GM23248 (cell line): ENCODE measurements at regions not wholly inside any gene's neighbourhood (a gene's known extent, or its start where the extent isn't known, plus 50 kb on each side); places are given as distances from the start of the nearest gene placed in this dataset.

Experiments used
- DNase-seq: peaks from one replicate; pipeline ENCODE4 v3.0.0-alpha.2; 2015
- H2AFZ ChIP-seq: fragments of 200-600 bp; sonication (generic); 2 replicates; pipeline ENCODE4 v1.6.1; 2016; ENCODE audit warnings: antibody characterized with exemption
- H3F3A ChIP-seq: fragments of 200-600 bp; sonication (generic); 2 replicates; pipeline ENCODE4 v1.6.1; 2016; ENCODE audit warnings: mild to moderate bottlenecking, antibody characterized with exemption, mixed run types; ENCODE audit not compliant: insufficient read depth
- H3K27ac ChIP-seq: fragments of 200-600 bp; sonication (generic); 2 replicates; pipeline ENCODE4 v1.5.1; 2016; ENCODE audit warnings: mild to moderate bottlenecking
- H3K27me3 ChIP-seq: fragments of 200-600 bp; sonication (generic); replicated peaks from 2 replicates; pipeline ENCODE4 v1.6.1; 2016; ENCODE audit warnings: mild to moderate bottlenecking; ENCODE audit not compliant: insufficient read depth
- H3K36me3 ChIP-seq: fragments of 200-600 bp; sonication (generic); 2 replicates; pipeline ENCODE4 v1.6.1; 2016; ENCODE audit warnings: low read depth, mild to moderate bottlenecking
- H3K4me1 ChIP-seq: fragments of 200-600 bp; sonication (generic); 2 replicates; pipeline ENCODE4 v1.6.1; 2016; ENCODE audit warnings: mild to moderate bottlenecking; ENCODE audit not compliant: insufficient read depth
- H3K4me2 ChIP-seq: fragments of 200-600 bp; sonication (generic); one replicate; pipeline ENCODE4 v1.6.1; 2016; ENCODE audit warnings: mild to moderate bottlenecking; ENCODE audit not compliant: unreplicated experiment
- H3K4me3 ChIP-seq: fragments of 200-600 bp; sonication (generic); 2 replicates; pipeline ENCODE4 v1.5.1; 2016; ENCODE audit warnings: mild to moderate bottlenecking
- H3K79me2 ChIP-seq: fragments of 200-600 bp; sonication (generic); 2 replicates; pipeline ENCODE4 v1.6.1; 2016; ENCODE audit warnings: mild to moderate bottlenecking; ENCODE audit not compliant: insufficient read depth
- H3K9ac ChIP-seq: fragments of 200-600 bp; sonication (generic); 2 replicates; pipeline ENCODE4 v1.6.1; 2016; ENCODE audit warnings: mild to moderate bottlenecking
- H3K9me2 ChIP-seq: fragments of 200-600 bp; sonication (generic); 2 replicates; pipeline ENCODE4 v1.6.1; 2016; ENCODE audit warnings: mixed run types, mild to moderate bottlenecking, moderate library complexity; ENCODE audit not compliant: insufficient read depth
- H3K9me3 ChIP-seq: fragments of 200-600 bp; sonication (generic); one replicate; pipeline ENCODE4 v1.6.1; 2017; ENCODE audit warnings: low read depth
- H4K20me1 ChIP-seq: fragments of 200-600 bp; sonication (generic); 2 replicates; pipeline ENCODE4 v1.6.0; 2016; ENCODE audit not compliant: insufficient read depth
- EZH2 ChIP-seq: fragments of 200-600 bp; sonication (generic); IDR thresholded peaks from 2 replicates; pipeline ENCODE4 v1.6.1; 2018; ENCODE audit warnings: antibody characterized with exemption, mild to moderate bottlenecking; ENCODE audit not compliant: insufficient read depth, poor library complexity, severe bottlenecking
- EZH2phosphoT487 ChIP-seq: fragments of 200-600 bp; sonication (generic); IDR thresholded peaks from 2 replicates; pipeline ENCODE4 v1.6.1; 2018; ENCODE audit warnings: antibody characterized with exemption, moderate library complexity, mild to moderate bottlenecking, low read depth; ENCODE audit not compliant: insufficient read depth
- WGBS, 2 experiments: methylation state at CpG; one replicate each; pipeline ENCODE4 v1.1.6; 2015 to 2017; ENCODE audit warnings: low lambda C conversion rate in 2 of 2, low coverage in 1 of 2; ENCODE audit errors: missing lambda C conversion rate in 2 of 2; 5-methylcytosine and 5-hydroxymethylcytosine counted together
- in situ Hi-C: fragments of 300-500 bp; cut with MboI; formaldehyde crosslinking; loops from 2 replicates; pipeline ENCODE4 v1.15.0; 2020

GRCh38 chr1:232252546-232253118 is 377.3 kb downstream of the SIPA1L2 start:
- no peaks in the 10 kb centered on the region for H3K9me2 ChIP-seq
- DNase-seq, result no peak
- WGBS, 2 experiments, result 46 to 50% methylated on average over 11 of the region's 11 CpGs
- no peaks in the 10 kb centered on the region for H3K4me1 ChIP-seq
- no peak overlapping the region for H2AFZ ChIP-seq
- H3K27me3 ChIP-seq, result no peaks in the 10 kb centered on the region; the same call in 1 of the 2 replicates
- no peaks in the 10 kb centered on the region for H4K20me1 ChIP-seq
- no peaks in the 10 kb centered on the region for H3F3A ChIP-seq
- no peaks in the 10 kb centered on the region for H3K36me3 ChIP-seq
- in situ Hi-C loops, result no loop called here
- no peaks in the 10 kb centered on the region for H3K9me3 ChIP-seq
- no peak overlapping the region for H3K4me3 ChIP-seq
- H3K27ac ChIP-seq, result no peak overlapping the region
- H3K4me2 ChIP-seq, result no peak overlapping the region
- H3K9ac ChIP-seq, result no peak overlapping the region
- TF ChIP-seq EZH2phosphoT487 (no peak), EZH2 (no peak)
- no peaks in the 10 kb centered on the region for H3K79me2 ChIP-seq

DNA sequence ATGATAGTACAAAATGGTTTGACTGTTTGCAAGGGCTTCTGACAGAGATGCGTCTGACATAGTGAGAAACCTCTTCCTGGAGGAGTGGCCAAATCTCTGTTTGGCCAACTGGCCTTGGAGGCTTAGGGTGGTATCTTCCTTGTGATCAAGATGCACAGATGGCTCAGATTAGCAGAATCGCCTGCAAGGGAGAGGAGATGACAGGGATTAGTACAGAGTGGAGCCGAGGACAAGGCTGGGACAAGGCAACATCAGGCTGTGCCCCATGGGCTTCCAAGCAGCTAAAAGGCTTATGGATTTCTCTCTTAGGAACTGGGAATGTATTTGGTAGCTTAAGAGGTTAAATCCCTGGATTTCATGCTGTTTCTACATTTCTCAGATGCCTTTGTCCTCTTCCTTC is 379.1 kb downstream of the SIPA1L2 start:
- in situ Hi-C loops, result no loop called here
- no peak for TF ChIP-seq EZH2phosphoT487
- no peak for TF ChIP-seq EZH2
- H3K4me3 ChIP-seq, result no peak overlapping the region
- no peaks in the 10 kb centered on the region for H3K9me2 ChIP-seq
- no peaks in the 10 kb centered on the region for H4K20me1 ChIP-seq
- no peak overlapping the region for H2AFZ ChIP-seq
- no peak for DNase-seq
- no peaks in the 10 kb centered on the region; the same call in 1 of the 2 replicates for H3K27me3 ChIP-seq
- H3K27ac ChIP-seq, result no peak overlapping the region
- no peaks in the 10 kb centered on the region for H3K9me3 ChIP-seq
- H3K36me3 ChIP-seq, result no peaks in the 10 kb centered on the region
- no peaks in the 10 kb centered on the region for H3K4me1 ChIP-seq
- no peaks in the 10 kb centered on the region for H3F3A ChIP-seq
- H3K79me2 ChIP-seq, result no peaks in the 10 kb centered on the region
- 56 to 57% methylated on average over 3 of the region's 3 CpGs for WGBS, 2 experiments
- no peak overlapping the region for H3K9ac ChIP-seq
- no peak overlapping the region for H3K4me2 ChIP-seq

- H3K9ac ChIP-seq, result no peak overlapping the region
- H3K4me1 ChIP-seq, result no peaks in the 10 kb centered on the region
- no peak for TF ChIP-seq EZH2phosphoT487
- TF ChIP-seq EZH2, result no peak
- 83 to 85% methylated on average over 13 of the region's 13 CpGs for WGBS, 2 experiments
- H3K4me2 ChIP-seq, result no peak overlapping the region
- no peaks in the 10 kb centered on the region for H3F3A ChIP-seq
- in situ Hi-C loops, result no loop called here
- no peak overlapping the region for H3K27ac ChIP-seq
- no peaks in the 10 kb centered on the region for H4K20me1 ChIP-seq
- H3K27me3 ChIP-seq, result no peaks in the 10 kb centered on the region; the same call in 1 of the 2 replicates
- H3K36me3 ChIP-seq, result no peaks in the 10 kb centered on the region
- no peaks in the 10 kb centered on the region for H3K79me2 ChIP-seq
- no peak overlapping the region for H2AFZ ChIP-seq
- no peaks in the 10 kb centered on the region for H3K9me3 ChIP-seq
- no peak overlapping the region for H3K4me3 ChIP-seq
- no peak for DNase-seq
- H3K9me2 ChIP-seq, result no peaks in the 10 kb centered on the region
These were observed 379.8 kb downstream of the SIPA1L2 start for GRCh38 chr1:232249861-232250777.

GRCh38 chr1:232249339-232249738 is 380.6 kb downstream of the SIPA1L2 start:
- in situ Hi-C loops, result no loop called here
- H3K79me2 ChIP-seq, result no peaks in the 10 kb centered on the region
- no peaks in the 10 kb centered on the region for H3K9me2 ChIP-seq
- H3K27me3 ChIP-seq, result no peaks in the 10 kb centered on the region; the same call in 1 of the 2 replicates
- H3K4me3 ChIP-seq, result no peak overlapping the region
- H3K36me3 ChIP-seq, result no peaks in the 10 kb centered on the region
- H3K9me3 ChIP-seq, result no peaks in the 10 kb centered on the region
- no peak overlapping the region for H3K27ac ChIP-seq
- WGBS, 2 experiments, result 44 to 54% methylated on average over 2 of the region's 2 CpGs
- TF ChIP-seq EZH2 (no peak), EZH2phosphoT487 (no peak)
- H2AFZ ChIP-seq, result no peak overlapping the region
- H3K9ac ChIP-seq, result no peak overlapping the region
- H3F3A ChIP-seq, result no peaks in the 10 kb centered on the region
- H4K20me1 ChIP-seq, result no peaks in the 10 kb centered on the region
- H3K4me2 ChIP-seq, result no peak overlapping the region
- H3K4me1 ChIP-seq, result no peaks in the 10 kb centered on the region
- DNase-seq, result no peak
